ENCODE measurements at regions not wholly inside any gene's neighbourhood (a gene's known extent, or its start where the extent isn't known, plus 50 kb on each side); places are given as distances from the start of the nearest gene placed in this dataset.

GRCh38 chr7:52114509-52114908, 797.9 kb upstream of the COBL start:
- DNase-seq = no peak

GRCh38 chr7:52114056-52114455, 797.4 kb upstream of the COBL start:
- DNase-seq = no peak

GRCh38 chr7:52107355-52107754, 790.7 kb upstream of the COBL start:
- no peak for DNase-seq

- DNase-seq = no peak
Measured at GRCh38 chr7:52095861-52096260, 779.3 kb upstream of the COBL start.

- no peak for DNase-seq
Measured at GRCh38 chr7:52091996-52092395, 775.4 kb upstream of the COBL start.

GRCh38 chr7:52091101-52091500, 774.5 kb upstream of the COBL start:
- DNase-seq = no peak

- no peak for DNase-seq
Measured at GRCh38 chr7:52088008-52088901, 771.6 kb upstream of the COBL start.

GRCh38 chr7:52085610-52086009, 769.0 kb upstream of the COBL start:
- no peak for DNase-seq

- DNase-seq = no peak
Measured at GRCh38 chr7:52080493-52080892, 763.9 kb upstream of the COBL start.

- DNase-seq = no peak
Measured at GRCh38 chr7:52079726-52080125, 763.1 kb upstream of the COBL start.

GRCh38 chr7:52077571-52077970, 761.0 kb upstream of the COBL start:
- no peak for DNase-seq

- DNase-seq = no peak
Measured at GRCh38 chr7:52074912-52075311, 758.3 kb upstream of the COBL start.

GRCh38 chr7:52074071-52074470, 757.5 kb upstream of the COBL start:
- DNase-seq = no peak

- no peak for DNase-seq
Measured at GRCh38 chr7:52071744-52072143, 755.1 kb upstream of the COBL start.

- no peak for DNase-seq
Measured at GRCh38 chr7:52064493-52064892, 747.9 kb upstream of the COBL start.

GRCh38 chr7:52061666-52062065, 745.1 kb upstream of the COBL start:
- DNase-seq = no peak

- DNase-seq = no peak
Measured at GRCh38 chr7:52053525-52053924, 736.9 kb upstream of the COBL start.

GRCh38 chr7:52030722-52031121, 714.1 kb upstream of the COBL start:
- DNase-seq = no peak

- no peak for DNase-seq
Measured at GRCh38 chr7:52026140-52026539, 709.5 kb upstream of the COBL start.

- no peak for DNase-seq
Measured at GRCh38 chr7:52021343-52021742, 704.7 kb upstream of the COBL start.

- no peak for DNase-seq
Measured at GRCh38 chr7:52018680-52019054, 702.1 kb upstream of the COBL start.

- DNase-seq = no peak
Measured at GRCh38 chr7:52017802-52018679, 701.4 kb upstream of the COBL start.

- DNase-seq = no peak
Measured at GRCh38 chr7:52009181-52009580, 692.6 kb upstream of the COBL start.

GRCh38 chr7:52006674-52007073, 690.1 kb upstream of the COBL start:
- DNase-seq = no peak

Measured in NCI-H146 (cell line).